ENCODE measurements at regions not wholly inside any gene's neighbourhood (a gene's known extent, or its start where the extent isn't known, plus 50 kb on each side); places are given as distances from the start of the nearest gene placed in this dataset.
A peak's percentile ranks its signal among the peaks of the same experiment; 100 is the strongest.
"Not testable (repeated sequence)": the region's sequence is repeated elsewhere in the genome, so short reads cannot be mapped to it uniquely, and the experiment has no call there.

- Mint-ChIP-seq H3K4me3 (no peak overlapping the region), H3K27ac (no peak overlapping the region), H3K36me3 (peaks cover 5% of the 10 kb centered on the region; the same call in 1 of the 2 replicates), H3K27me3 (ENCODE audit: low read depth) (no peaks in the 10 kb centered on the region; the same call in 1 of the 2 replicates), H3K4me1 (no peaks in the 10 kb centered on the region), H3K9me3 (peaks cover 37% of the 10 kb centered on the region)
- no peak for ATAC-seq
- no peak for DNase-seq (ENCODE audit: low spot score)
- peak; percentile 55; the same call in 1 of the 2 replicates for TF ChIP-seq PRDM15 (CRISPR knock-in tag; IDR thresholded peaks at IDR 0.05)
- TF ChIP-seq, protein P1, sequence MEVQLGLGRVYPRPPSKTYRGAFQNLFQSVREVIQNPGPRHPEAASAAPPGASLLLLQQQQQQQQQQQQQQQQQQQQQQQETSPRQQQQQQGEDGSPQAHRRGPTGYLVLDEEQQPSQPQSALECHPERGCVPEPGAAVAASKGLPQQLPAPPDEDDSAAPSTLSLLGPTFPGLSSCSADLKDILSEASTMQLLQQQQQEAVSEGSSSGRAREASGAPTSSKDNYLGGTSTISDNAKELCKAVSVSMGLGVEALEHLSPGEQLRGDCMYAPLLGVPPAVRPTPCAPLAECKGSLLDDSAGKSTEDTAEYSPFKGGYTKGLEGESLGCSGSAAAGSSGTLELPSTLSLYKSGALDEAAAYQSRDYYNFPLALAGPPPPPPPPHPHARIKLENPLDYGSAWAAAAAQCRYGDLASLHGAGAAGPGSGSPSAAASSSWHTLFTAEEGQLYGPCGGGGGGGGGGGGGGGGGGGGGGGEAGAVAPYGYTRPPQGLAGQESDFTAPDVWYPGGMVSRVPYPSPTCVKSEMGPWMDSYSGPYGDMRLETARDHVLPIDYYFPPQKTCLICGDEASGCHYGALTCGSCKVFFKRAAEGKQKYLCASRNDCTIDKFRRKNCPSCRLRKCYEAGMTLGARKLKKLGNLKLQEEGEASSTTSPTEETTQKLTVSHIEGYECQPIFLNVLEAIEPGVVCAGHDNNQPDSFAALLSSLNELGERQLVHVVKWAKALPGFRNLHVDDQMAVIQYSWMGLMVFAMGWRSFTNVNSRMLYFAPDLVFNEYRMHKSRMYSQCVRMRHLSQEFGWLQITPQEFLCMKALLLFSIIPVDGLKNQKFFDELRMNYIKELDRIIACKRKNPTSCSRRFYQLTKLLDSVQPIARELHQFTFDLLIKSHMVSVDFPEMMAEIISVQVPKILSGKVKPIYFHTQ (CRISPR knock-in tag; IDR thresholded peaks at IDR 0.05) = no peak
- ChIA-PET POLR2A (no interaction called here), CTCF (no interaction called here)
These were observed 60.7 kb upstream of the NKD1 start for GRCh38 chr16:50487528-50487927.

- H3K4me1 Mint-ChIP-seq; H3K4me3 Mint-ChIP-seq; H3K27me3 Mint-ChIP-seq (ENCODE audit: low read depth); DNase-seq (ENCODE audit: low spot score); ATAC-seq; H3K27ac Mint-ChIP-seq; CTCF ChIA-PET; POLR2A ChIA-PET; H3K36me3 Mint-ChIP-seq: not testable (repeated sequence)
- H3K9me3 Mint-ChIP-seq = peaks cover 39% of the 10 kb centered on the region
These were observed 62.0 kb upstream of the NKD1 start for GRCh38 chr16:50486162-50486561.

GRCh38 chr16:50485232-50485631 is 63.0 kb upstream of the NKD1 start:
- ChIA-PET POLR2A (no interaction called here), CTCF (no interaction called here)
- Mint-ChIP-seq H3K9me3 (peaks cover 39% of the 10 kb centered on the region), H3K27me3 (ENCODE audit: low read depth) (no peaks in the 10 kb centered on the region; the same call in 1 of the 2 replicates), H3K27ac (no peak overlapping the region), H3K36me3 (peaks cover 5% of the 10 kb centered on the region; the same call in 1 of the 2 replicates), H3K4me3 (no peak overlapping the region), H3K4me1 (peaks cover 2% of the 10 kb centered on the region)
- ATAC-seq (no peak), DNase-seq (ENCODE audit: low spot score) (no peak)
- TF ChIP-seq, protein P2, sequence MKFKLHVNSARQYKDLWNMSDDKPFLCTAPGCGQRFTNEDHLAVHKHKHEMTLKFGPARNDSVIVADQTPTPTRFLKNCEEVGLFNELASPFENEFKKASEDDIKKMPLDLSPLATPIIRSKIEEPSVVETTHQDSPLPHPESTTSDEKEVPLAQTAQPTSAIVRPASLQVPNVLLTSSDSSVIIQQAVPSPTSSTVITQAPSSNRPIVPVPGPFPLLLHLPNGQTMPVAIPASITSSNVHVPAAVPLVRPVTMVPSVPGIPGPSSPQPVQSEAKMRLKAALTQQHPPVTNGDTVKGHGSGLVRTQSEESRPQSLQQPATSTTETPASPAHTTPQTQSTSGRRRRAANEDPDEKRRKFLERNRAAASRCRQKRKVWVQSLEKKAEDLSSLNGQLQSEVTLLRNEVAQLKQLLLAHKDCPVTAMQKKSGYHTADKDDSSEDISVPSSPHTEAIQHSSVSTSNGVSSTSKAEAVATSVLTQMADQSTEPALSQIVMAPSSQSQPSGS (CRISPR knock-in tag; IDR thresholded peaks at IDR 0.05; ENCODE audit: borderline replicate concordance, low read depth) = no peak
- TF ChIP-seq SOX15 (CRISPR knock-in tag; IDR thresholded peaks at IDR 0.05) (no peak), ELF4 (CRISPR knock-in tag; IDR thresholded peaks at IDR 0.05; ENCODE audit: low read depth) (no peak), JUN (CRISPR knock-in tag; IDR thresholded peaks at IDR 0.05) (no peak), SMAD3 (CRISPR knock-in tag; IDR thresholded peaks at IDR 0.05; ENCODE audit: borderline replicate concordance) (no peak), AFF4 (CRISPR knock-in tag; IDR thresholded peaks at IDR 0.05; ENCODE audit: borderline replicate concordance) (no peak), KAT7 (CRISPR knock-in tag; IDR thresholded peaks at IDR 0.05; ENCODE audit: borderline replicate concordance) (no peak), ZNF121 (CRISPR knock-in tag; IDR thresholded peaks at IDR 0.05) (no peak)
- TF ChIP-seq, protein P3, sequence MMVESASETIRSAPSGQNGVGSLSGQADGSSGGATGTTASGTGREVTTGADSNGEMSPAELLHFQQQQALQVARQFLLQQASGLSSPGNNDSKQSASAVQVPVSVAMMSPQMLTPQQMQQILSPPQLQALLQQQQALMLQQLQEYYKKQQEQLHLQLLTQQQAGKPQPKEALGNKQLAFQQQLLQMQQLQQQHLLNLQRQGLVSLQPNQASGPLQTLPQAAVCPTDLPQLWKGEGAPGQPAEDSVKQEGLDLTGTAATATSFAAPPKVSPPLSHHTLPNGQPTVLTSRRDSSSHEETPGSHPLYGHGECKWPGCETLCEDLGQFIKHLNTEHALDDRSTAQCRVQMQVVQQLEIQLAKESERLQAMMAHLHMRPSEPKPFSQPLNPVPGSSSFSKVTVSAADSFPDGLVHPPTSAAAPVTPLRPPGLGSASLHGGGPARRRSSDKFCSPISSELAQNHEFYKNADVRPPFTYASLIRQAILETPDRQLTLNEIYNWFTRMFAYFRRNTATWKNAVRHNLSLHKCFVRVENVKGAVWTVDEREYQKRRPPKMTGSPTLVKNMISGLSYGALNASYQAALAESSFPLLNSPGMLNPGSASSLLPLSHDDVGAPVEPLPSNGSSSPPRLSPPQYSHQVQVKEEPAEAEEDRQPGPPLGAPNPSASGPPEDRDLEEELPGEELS (CRISPR knock-in tag; IDR thresholded peaks at IDR 0.05) = no peak
- TF ChIP-seq, protein P4, sequence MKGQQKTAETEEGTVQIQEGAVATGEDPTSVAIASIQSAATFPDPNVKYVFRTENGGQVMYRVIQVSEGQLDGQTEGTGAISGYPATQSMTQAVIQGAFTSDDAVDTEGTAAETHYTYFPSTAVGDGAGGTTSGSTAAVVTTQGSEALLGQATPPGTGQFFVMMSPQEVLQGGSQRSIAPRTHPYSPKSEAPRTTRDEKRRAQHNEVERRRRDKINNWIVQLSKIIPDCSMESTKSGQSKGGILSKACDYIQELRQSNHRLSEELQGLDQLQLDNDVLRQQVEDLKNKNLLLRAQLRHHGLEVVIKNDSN (CRISPR knock-in tag; IDR thresholded peaks at IDR 0.05) = no peak
- TF ChIP-seq, protein P5, sequence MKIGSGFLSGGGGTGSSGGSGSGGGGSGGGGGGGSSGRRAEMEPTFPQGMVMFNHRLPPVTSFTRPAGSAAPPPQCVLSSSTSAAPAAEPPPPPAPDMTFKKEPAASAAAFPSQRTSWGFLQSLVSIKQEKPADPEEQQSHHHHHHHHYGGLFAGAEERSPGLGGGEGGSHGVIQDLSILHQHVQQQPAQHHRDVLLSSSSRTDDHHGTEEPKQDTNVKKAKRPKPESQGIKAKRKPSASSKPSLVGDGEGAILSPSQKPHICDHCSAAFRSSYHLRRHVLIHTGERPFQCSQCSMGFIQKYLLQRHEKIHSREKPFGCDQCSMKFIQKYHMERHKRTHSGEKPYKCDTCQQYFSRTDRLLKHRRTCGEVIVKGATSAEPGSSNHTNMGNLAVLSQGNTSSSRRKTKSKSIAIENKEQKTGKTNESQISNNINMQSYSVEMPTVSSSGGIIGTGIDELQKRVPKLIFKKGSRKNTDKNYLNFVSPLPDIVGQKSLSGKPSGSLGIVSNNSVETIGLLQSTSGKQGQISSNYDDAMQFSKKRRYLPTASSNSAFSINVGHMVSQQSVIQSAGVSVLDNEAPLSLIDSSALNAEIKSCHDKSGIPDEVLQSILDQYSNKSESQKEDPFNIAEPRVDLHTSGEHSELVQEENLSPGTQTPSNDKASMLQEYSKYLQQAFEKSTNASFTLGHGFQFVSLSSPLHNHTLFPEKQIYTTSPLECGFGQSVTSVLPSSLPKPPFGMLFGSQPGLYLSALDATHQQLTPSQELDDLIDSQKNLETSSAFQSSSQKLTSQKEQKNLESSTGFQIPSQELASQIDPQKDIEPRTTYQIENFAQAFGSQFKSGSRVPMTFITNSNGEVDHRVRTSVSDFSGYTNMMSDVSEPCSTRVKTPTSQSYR (CRISPR knock-in tag; IDR thresholded peaks at IDR 0.05) = no peak

All from WTC11 (cell line).